NCI-H146 treated with DMSO at 0.1 percent for 48 hours (cell line): ENCODE measurements at regions not wholly inside any gene's neighbourhood (a gene's known extent, or its start where the extent isn't known, plus 50 kb on each side); places are given as distances from the start of the nearest gene placed in this dataset.

Experiments
- DNase-seq: peaks from one replicate; lab custom pipeline; 2025; ENCODE audit not compliant: unreplicated experiment; lab: John Stamatoyannopoulos, UW

DNA sequence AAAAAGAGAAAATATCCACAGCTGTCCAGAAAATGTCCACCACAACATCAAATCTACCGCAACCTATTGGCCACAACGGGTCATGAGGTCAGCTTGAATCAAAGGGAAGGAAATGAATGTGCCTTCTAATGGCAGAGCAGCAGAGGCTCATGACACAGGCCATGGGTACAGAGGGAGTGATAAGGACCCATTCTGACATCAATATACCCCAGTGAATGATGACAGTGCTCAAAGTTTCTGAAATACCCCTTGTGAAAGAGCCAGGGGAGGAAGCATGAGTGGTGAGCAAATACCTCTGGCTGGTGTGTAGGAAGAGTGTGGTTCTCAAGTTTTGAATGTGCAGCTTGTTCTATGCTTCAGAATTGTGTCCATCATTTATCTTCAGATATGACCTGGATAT lies 348.2 kb downstream of the IRX1 start:
- DNase-seq = no peak

- no peak for DNase-seq
Observed at GRCh38 chr5:3944930-3945329, 349.3 kb downstream of the IRX1 start.

GRCh38 chr5:3948838-3949237 lies 353.2 kb downstream of the IRX1 start:
- DNase-seq = no peak

GRCh38 chr5:3954199-3954598 lies 358.6 kb downstream of the IRX1 start:
- DNase-seq = no peak

- no peak for DNase-seq
Observed at GRCh38 chr5:3954633-3955032, 359.0 kb downstream of the IRX1 start.

GRCh38 chr5:3957658-3958057 lies 362.0 kb downstream of the IRX1 start:
- no peak for DNase-seq

- no peak for DNase-seq
Observed at GRCh38 chr5:3958389-3958788, 362.8 kb downstream of the IRX1 start.

GRCh38 chr5:3962113-3962512 lies 366.5 kb downstream of the IRX1 start:
- no peak for DNase-seq

- DNase-seq = no peak
Observed at GRCh38 chr5:3963652-3964051, 368.0 kb downstream of the IRX1 start.

GRCh38 chr5:3980156-3980555 lies 384.5 kb downstream of the IRX1 start:
- no peak for DNase-seq

GRCh38 chr5:3987867-3988266 lies 392.2 kb downstream of the IRX1 start:
- no peak for DNase-seq

DNA sequence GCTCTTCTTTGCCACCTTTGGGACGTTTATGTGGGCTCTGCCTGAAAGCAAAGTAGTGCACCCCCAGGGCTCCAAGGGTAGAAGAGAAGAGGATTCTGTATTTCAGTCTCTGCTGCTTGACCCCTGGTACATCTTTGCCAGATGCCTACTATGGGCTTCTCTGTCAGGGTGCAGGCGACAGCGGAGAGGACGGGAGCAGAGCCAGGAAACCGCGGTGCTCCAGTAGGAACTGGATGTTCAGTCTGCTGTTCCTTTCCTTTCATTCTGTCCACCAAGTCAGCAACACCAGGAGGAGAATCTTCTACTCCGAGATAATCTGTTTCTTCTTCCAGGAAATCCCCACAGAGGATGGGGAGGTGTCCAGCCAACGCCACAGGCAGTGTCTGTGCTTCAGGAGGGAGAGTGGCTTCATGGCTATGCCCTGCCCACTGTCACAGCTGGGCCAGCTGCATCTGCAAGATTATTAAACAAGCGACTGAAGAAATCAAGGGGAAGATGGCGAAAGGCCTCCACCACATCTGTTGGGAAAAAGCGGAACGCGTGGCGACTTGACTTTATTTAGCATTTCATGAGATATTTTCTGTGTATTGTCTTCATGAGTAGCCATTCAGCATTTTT lies 398.3 kb downstream of the IRX1 start:
- no peak for DNase-seq

DNA sequence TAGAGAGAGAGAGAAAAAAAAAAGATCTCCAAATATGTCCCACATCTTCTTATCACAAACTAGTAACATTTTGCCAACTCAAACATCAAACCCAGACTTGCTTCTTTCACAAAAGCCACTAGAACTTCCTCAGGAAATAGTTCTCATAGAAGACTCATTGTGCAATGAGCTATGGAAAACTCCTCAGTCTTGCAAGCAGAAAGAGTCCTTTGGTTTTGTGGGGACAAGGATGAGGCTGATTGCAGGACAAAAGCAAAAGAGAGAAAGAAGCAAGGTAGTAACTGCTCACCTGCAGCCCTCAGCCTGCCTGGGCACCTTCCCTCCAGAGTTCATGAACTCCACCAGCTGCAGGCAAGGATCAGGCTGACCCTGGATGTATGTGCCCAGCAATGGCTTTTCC lies 399.0 kb downstream of the IRX1 start:
- DNase-seq = no peak

DNA sequence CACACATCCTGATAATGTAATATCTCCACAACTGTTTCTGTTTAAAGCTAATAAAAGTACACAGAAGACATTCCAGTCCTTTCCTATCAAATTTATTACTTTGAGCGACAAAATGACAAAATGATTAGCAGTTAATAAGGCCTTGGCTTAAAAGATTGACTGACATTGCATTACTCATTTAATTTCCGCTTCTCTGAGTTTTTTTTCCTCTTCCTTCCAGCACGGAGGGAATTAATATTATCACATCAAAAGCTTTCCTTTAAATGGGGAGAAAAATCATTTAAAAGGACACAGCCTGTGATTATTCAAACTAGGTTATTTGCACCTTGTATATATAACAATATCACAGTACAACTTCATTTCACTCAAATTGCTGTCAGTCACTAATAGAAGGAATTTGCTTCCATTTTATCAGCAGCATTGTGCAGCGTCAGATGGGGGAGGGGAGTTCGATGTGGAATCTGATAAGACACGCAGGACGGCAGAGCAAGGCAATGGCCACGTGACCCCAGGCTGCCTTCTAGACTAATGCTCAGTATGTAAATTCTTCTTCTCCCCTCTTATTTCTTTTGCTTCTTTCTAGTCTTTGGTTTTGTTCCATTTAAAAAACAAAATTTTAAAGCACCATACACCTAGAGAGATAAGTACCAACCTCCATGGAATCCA lies 400.5 kb downstream of the IRX1 start:
- no peak for DNase-seq

DNA sequence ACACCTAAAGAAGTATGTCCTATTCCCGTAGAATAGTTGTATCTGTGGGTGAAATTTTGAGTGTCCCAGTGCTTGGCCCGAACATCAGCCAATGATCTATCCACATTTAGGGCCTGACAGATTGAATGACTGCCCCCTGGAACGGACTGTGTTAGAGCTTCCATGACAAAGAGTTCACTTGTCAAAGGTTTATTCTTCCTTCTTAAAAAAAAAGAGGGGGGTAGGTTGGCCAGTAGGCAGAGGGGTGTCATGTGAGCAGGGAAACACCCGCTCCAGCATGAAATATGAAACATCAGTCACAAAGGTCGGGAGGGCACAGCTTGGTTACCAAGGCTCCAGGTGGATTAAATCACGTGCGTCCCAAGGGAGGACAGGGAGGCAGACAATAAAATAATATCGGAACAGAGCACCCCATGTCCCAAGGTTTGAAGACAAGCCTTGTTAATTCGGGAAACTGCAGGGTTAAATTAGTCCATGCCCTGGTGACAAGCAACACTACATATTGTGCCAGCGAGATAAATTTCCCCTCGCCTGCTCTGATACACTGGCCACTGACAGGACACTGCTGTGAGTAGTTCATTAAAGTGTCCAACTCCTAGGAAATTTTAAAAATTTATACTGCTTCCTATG lies 401.2 kb downstream of the IRX1 start:
- no peak for DNase-seq

DNA sequence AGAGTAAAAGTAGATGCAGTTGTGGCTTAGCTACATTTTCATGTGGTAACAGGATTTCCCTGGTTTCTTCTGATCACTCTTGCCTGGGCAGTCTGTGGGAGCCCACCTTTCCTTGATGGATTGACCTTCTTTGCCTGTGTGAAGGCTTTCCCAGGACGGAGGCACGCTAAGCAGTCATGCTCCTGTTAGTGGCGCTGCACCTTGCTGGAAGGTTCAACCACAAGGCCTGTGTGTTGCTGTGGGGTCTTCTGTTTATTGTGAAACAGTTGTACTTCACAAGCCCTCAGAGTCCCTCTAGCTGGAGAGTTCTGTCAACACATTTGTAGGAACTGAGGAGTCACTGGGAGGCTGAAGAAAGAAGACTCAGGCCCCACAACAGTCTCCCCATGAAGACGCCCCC lies 402.0 kb downstream of the IRX1 start:
- DNase-seq = no peak

GRCh38 chr5:3999929-4000328 lies 404.3 kb downstream of the IRX1 start:
- DNase-seq = no peak

GRCh38 chr5:4001004-4001403 lies 405.4 kb downstream of the IRX1 start:
- no peak for DNase-seq

DNA sequence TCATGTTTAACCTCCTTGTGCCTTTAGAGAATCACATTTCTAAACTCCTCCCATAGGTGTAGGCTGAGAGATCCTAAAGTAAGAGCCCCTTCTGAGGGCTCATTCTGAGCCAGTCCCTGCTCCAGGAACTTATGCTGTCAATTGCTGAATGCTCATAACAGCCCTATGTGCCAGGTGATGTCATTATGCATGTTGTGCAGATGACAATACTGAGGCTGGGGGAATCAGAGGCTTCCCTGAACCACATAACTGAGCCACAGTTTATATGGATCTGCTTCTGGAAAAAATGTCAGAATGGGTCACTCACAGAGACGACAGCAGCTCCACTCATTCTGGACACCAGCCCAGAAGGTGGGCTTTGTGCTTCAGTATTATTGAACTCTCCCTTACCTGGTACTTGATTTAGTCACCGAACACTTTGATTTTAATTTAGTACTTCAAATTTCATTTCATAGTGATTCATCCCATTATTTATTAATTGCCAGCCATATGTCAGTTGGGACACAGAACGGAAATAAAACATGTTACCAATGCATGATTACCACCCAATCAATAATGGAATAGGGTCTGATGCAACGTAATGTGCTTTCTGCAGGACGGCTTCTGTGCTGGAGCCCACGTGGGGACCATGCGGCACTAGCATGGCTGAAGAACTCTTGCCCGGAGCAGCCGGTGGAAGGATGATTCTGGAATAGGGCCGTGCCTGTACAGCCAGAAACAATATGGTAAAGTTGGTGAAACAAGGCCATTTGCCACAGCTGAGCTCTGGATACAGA lies 406.3 kb downstream of the IRX1 start:
- DNase-seq = no peak

DNA sequence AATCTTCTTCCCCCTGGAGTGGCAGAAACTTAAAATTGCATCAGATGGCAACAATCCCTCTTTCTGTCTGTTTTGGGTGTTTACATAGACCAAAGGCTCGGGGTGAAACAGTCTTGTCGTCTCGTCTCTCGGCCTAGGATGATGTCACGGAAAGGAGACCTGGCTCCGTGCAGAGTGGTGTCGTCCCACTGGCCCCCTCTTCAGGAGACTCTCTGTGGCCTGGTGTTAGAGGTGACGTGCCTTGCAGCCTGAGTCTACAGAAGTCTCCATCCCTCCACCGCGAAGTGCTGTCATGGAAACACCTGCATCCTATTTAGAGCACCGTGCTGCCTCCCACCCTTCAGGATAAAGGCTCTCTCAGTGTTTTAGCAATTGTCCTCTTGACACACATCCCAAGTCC lies 409.7 kb downstream of the IRX1 start:
- DNase-seq = no peak

DNA sequence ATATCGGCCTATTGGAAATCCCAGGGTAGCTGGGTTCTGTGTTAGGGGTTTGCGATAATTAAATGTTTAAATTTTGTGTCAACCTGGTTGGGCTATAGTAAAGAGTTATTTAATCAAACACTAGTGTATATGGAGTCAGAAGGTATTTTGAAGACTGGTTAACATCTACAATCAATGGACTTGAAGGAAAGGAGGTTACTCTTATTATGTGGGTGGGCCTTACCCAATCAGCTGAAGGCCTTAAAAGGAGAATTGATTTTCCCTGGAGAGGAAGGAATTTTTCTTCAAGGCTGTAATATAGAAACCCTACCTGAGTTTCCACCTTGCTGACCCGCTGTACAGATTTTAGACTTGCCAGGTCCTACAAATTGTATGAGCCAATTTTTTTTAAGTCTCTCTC lies 411.4 kb downstream of the IRX1 start:
- no peak for DNase-seq

- DNase-seq = no peak
Observed at GRCh38 chr5:4011943-4012342, 416.3 kb downstream of the IRX1 start.
